ENCODE measurements at regions not wholly inside any gene's neighbourhood (a gene's known extent, or its start where the extent isn't known, plus 50 kb on each side); places are given as distances from the start of the nearest gene placed in this dataset.
A peak's percentile ranks its signal among the peaks of the same experiment; 100 is the strongest.

DNA sequence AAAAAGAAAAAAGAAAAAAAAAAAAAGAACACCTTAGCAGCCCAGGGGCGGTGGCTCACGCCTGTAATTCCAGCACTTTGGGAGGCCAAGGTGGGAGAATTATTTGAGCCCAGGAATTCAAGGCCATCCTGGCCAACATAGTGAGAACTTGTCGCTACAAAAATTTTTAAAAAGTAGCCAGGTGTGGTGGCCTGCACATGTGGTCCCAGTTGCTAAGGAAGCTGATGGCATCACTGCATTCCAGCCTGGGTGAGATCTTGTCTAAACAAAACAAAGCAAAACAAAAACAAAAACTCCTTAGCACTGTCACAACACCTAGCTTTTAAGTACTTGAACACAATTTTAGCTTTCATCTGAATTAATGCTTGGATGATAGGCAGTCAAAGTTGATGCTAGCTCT, 86.3 kb upstream of the MKLN1 start:
- Histone ChIP-seq H3K36me3 (ENCODE audit: insufficient read depth, low read length) (no peaks in the 10 kb centered on the region), H2AFZ (ENCODE audit: low read length) (no peak overlapping the region)

DNA sequence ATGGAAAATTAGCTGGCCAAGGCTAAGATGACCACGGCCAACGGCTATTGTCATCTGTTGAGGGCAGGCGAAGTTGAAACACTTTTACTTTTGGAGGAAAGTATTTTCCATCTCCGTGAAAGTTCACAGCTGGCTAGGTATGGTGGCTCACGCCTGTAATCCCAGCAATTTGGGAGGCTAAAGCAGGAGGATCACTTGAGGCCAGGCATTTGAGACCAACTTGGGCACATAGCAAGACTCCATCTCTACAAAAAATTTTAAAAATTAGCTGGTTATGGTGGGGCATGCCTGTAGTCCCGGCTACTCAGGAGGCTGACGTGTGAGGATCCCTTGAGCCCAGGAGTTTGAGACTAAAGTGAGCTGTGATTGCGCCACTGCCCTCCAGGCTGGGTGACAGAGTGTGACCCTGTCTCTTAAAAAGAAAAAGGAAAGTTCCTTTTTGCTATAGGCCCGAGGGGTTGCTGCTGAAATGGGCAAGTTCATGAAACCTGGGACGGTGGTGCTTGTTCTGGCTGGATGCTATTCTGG, 85.5 kb upstream of the MKLN1 start:
- Histone ChIP-seq H3K27ac (ENCODE audit: low read depth, low read length) (no peak overlapping the region), H3K36me3 (ENCODE audit: insufficient read depth, low read length) (no peaks in the 10 kb centered on the region), H3K4me3 (ENCODE audit: insufficient read depth, low read length) (no peak overlapping the region), H4K20me1 (ENCODE audit: insufficient read depth, low read length) (no peaks in the 10 kb centered on the region), H3K4me1 (ENCODE audit: insufficient read depth, low read length) (peaks cover 20% of the 10 kb centered on the region), H3K9me3 (ENCODE audit: low read depth, low read length) (no peaks in the 10 kb centered on the region), H3K4me2 (ENCODE audit: insufficient read depth, low read length) (no peak overlapping the region), H3K27me3 (ENCODE audit: insufficient read depth, low read length) (no peaks in the 10 kb centered on the region), H3K79me2 (ENCODE audit: insufficient read depth, low read length) (no peaks in the 10 kb centered on the region), H2AFZ (ENCODE audit: low read length) (no peak overlapping the region)
- TF ChIP-seq, protein P1, sequence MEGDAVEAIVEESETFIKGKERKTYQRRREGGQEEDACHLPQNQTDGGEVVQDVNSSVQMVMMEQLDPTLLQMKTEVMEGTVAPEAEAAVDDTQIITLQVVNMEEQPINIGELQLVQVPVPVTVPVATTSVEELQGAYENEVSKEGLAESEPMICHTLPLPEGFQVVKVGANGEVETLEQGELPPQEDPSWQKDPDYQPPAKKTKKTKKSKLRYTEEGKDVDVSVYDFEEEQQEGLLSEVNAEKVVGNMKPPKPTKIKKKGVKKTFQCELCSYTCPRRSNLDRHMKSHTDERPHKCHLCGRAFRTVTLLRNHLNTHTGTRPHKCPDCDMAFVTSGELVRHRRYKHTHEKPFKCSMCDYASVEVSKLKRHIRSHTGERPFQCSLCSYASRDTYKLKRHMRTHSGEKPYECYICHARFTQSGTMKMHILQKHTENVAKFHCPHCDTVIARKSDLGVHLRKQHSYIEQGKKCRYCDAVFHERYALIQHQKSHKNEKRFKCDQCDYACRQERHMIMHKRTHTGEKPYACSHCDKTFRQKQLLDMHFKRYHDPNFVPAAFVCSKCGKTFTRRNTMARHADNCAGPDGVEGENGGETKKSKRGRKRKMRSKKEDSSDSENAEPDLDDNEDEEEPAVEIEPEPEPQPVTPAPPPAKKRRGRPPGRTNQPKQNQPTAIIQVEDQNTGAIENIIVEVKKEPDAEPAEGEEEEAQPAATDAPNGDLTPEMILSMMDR (IDR thresholded peaks at IDR 0.05; ENCODE audit: extremely low read depth, low read depth, low read length) = no peak
- DNase-seq (ENCODE audit: insufficient read length, low spot score, missing footprints) = no peak

More for the DNA sequence above, 86.3 kb upstream of the MKLN1 start:
- TF ChIP-seq, protein P1 (IDR thresholded peaks at IDR 0.05; ENCODE audit: extremely low read depth, low read depth, low read length) = no peak
- Histone ChIP-seq H4K20me1 (ENCODE audit: insufficient read depth, low read length) (no peaks in the 10 kb centered on the region), H3K4me3 (ENCODE audit: insufficient read depth, low read length) (no peak overlapping the region), H3K4me2 (ENCODE audit: insufficient read depth, low read length) (no peak overlapping the region), H3K4me1 (ENCODE audit: insufficient read depth, low read length) (peaks cover 20% of the 10 kb centered on the region), H3K9me3 (ENCODE audit: low read depth, low read length) (no peaks in the 10 kb centered on the region), H3K27ac (ENCODE audit: low read depth, low read length) (no peak overlapping the region), H3K27me3 (ENCODE audit: insufficient read depth, low read length) (no peaks in the 10 kb centered on the region), H3K79me2 (ENCODE audit: insufficient read depth, low read length) (no peaks in the 10 kb centered on the region)
- DNase-seq (ENCODE audit: insufficient read length, low spot score, missing footprints) = no peak

DNA sequence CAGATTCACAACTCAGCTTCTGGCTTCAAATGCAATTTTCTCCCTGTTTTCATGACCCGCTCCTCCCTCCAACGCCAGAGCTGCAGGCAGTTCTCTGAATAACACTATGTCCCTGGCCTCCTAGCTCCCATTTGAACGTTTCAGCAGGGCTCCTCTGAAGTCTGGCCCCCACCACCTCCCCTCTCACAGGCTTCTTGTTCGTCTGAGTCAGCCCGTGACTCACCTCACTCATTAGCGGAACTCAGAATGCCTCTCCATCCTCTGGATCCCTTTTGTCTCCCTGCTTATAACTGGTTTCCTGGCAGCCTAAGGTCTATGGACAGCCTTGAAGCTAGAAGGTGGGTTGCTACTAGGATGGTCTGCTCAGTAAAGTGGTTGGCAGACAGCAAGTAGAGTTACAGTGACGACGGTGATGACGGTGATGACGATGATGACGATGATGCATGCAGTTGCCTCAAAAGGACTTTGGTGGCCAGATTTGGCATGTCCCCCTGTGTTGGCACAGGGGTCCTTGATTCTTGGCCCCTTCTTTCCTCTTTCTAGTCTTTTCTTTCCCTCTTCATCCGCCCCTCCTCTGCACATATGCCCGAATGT, 83.3 kb upstream of the MKLN1 start:
- H3K27me3 ChIP-seq (ENCODE audit: insufficient read depth, low read length) = no peaks in the 10 kb centered on the region
- H3K4me1 ChIP-seq (ENCODE audit: insufficient read depth, low read length) = peaks cover 20% of the 10 kb centered on the region
- no peaks in the 10 kb centered on the region for H4K20me1 ChIP-seq (ENCODE audit: insufficient read depth, low read length)
- H3K4me3 ChIP-seq (ENCODE audit: insufficient read depth, low read length) = no peak overlapping the region
- H2AFZ ChIP-seq (ENCODE audit: low read length) = peak overlapping the region; percentile 55
- peak overlapping the region; percentile 44 for H3K27ac ChIP-seq (ENCODE audit: low read depth, low read length)
- no peaks in the 10 kb centered on the region for H3K36me3 ChIP-seq (ENCODE audit: insufficient read depth, low read length)
- H3K4me2 ChIP-seq (ENCODE audit: insufficient read depth, low read length) = peak overlapping the region; percentile 25
- TF ChIP-seq, protein P1 (IDR thresholded peaks at IDR 0.05; ENCODE audit: extremely low read depth, low read depth, low read length) = no peak
- H3K79me2 ChIP-seq (ENCODE audit: insufficient read depth, low read length) = no peaks in the 10 kb centered on the region
- peak; percentile 92 for DNase-seq (ENCODE audit: insufficient read length, low spot score, missing footprints)
- no peaks in the 10 kb centered on the region for H3K9me3 ChIP-seq (ENCODE audit: low read depth, low read length)

DNA sequence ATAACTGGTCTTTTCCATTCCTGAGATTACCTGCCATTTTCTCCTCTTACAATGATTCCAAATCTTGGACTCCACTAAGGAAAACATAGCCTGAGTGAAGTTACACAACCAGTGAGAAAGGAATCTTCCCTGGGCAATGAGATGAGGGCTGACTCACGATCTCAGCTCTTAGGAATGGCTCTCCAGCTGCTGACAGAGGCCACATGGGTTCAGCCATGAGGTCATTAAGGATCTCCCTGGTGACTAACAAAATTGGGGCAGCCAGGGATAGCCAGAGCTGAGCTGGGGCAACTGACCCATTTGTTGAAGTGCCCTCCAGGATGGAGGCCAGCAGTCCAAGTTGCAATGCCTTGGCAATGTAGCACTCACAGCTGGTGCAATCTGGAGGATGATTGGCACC, 78.7 kb upstream of the MKLN1 start:
- Histone ChIP-seq H3K4me2 (ENCODE audit: insufficient read depth, low read length) (peak overlapping the region; percentile 33), H3K27me3 (ENCODE audit: insufficient read depth, low read length) (no peaks in the 10 kb centered on the region), H3K4me1 (ENCODE audit: insufficient read depth, low read length) (peaks cover 21% of the 10 kb centered on the region), H3K36me3 (ENCODE audit: insufficient read depth, low read length) (no peaks in the 10 kb centered on the region), H3K4me3 (ENCODE audit: insufficient read depth, low read length) (no peak overlapping the region), H3K9me3 (ENCODE audit: low read depth, low read length) (no peaks in the 10 kb centered on the region), H4K20me1 (ENCODE audit: insufficient read depth, low read length) (no peaks in the 10 kb centered on the region), H3K27ac (ENCODE audit: low read depth, low read length) (peak overlapping the region; percentile 79), H2AFZ (ENCODE audit: low read length) (no peak overlapping the region), H3K79me2 (ENCODE audit: insufficient read depth, low read length) (no peaks in the 10 kb centered on the region)
- peak; percentile 94 for DNase-seq (ENCODE audit: insufficient read length, low spot score, missing footprints)
- TF ChIP-seq, protein P1 (IDR thresholded peaks at IDR 0.05; ENCODE audit: extremely low read depth, low read depth, low read length) = no peak
